Heart right ventricle (tissue), 16 donors: ENCODE measurements at regions not wholly inside any gene's neighbourhood (a gene's known extent, or its start where the extent isn't known, plus 50 kb on each side); places are given as distances from the start of the nearest gene placed in this dataset.

Experiments used
- ATAC-seq, 8 donors: fragments of 200-7000 bp; cut with Tn5 transposase; one replicate each; pipeline ENCODE4 v1.9.1; 2020; ENCODE audit warnings: mild to moderate bottlenecking in 8 of 8, moderate library complexity in 8 of 8, moderate number of reproducible peaks in 1 of 8
- DNase-seq, 2 donors: peaks; one replicate each; pipeline ENCODE4 v3.0.0-alpha.2; 2020
- H3K27ac ChIP-seq, 10 donors: fragments of 200-600 bp; sonication (generic) in 2 of 10; one replicate each; pipeline versions ENCODE4 v1.5.0 to v1.8.0; 2020 to 2022; ENCODE audit warnings: mild to moderate bottlenecking in 3 of 10
- H3K27me3 ChIP-seq, 7 donors: fragments of 200-600 bp; one replicate each; pipeline ENCODE4 v1.8.0; 2021 to 2022; ENCODE audit warnings: mild to moderate bottlenecking in 2 of 7
- H3K36me3 ChIP-seq, 9 donors: fragments of 200-600 bp; sonication (generic) in 1 of 9; one replicate each; pipeline versions ENCODE4 v1.5.0 to v1.8.0; 2020 to 2022; ENCODE audit warnings: mild to moderate bottlenecking in 2 of 9
- H3K4me1 ChIP-seq, 9 donors: fragments of 200-600 bp; sonication (generic) in 1 of 9; one replicate each; pipeline versions ENCODE4 v1.5.0 to v1.8.0; 2020 to 2022; ENCODE audit warnings: mild to moderate bottlenecking in 4 of 9
- H3K4me3 ChIP-seq, 10 donors: fragments of 200-600 bp; sonication (generic) in 2 of 10; one replicate each; pipeline versions ENCODE4 v1.5.0 to v1.8.0; 2020 to 2022; ENCODE audit warnings: mild to moderate bottlenecking in 7 of 10, moderate library complexity in 2 of 10
- H3K9me3 ChIP-seq, 11 donors: fragments of 200-600 bp in 10 of 11; sonication (generic) in 2 of 11; one replicate each; pipeline versions ENCODE4 v1.5.0 to v1.8.0; 2013 to 2022; ENCODE audit warnings: mild to moderate bottlenecking in 2 of 11, control low read depth in 1 of 11, moderate library complexity in 1 of 11
- WGBS, 2 donors: extraction: QIAGEN DNeasy Blood & Tissue Kit; methylation state at CpG; one replicate each; pipeline ENCODE4 v1.1.7; 2013; ENCODE audit warnings: inconsistent platforms in 1 of 2; 5-methylcytosine and 5-hydroxymethylcytosine counted together
- intact Hi-C, 10 donors: fragments of 100-400 bp; cut with DNase I; formaldehyde crosslinking; loops; one replicate each; pipeline versions ENCODE4 v1.11.1 to v1.14.2; 2022
- TF ChIP-seq, protein P1 (sequence below), 9 donors: fragments of 200-600 bp; sonication (generic) in 2 of 9; IDR thresholded peaks; one replicate each; pipeline versions ENCODE4 v1.5.0 to v1.8.0; 2021 to 2022; ENCODE audit warnings: antibody characterized with exemption in 9 of 9, mild to moderate bottlenecking in 5 of 9, moderate library complexity in 1 of 9
- donor health status: Arrhythmogenic right ventricular cardiomyopathy.
- donor health status: ischemic (EF 13 %, LVEDD 7.1; RV severe dilation, severe dysfunction).
- donor health status: healthy with polysubstance abuse.
- donor health status: DM: no; HTN: yes; CAD: no.
- donor health status: DM: no; HTN: no; CAD: no.
- donor health status: ischemic (EF 25% LVEDD 6.9; RV normal size, moderate dysfunction).
- donor health status: ischemic (EF 25% LVEDD 5.7; RV mildly dilated, moderate dysfunction).
- donor health status: healthy.
- donor health status: DM: yes; HTN: yes; CAD: no.
- donor health status: Ischemic cardiomyopathy.
- donor health status: ischemic (EF 35%, LVEDD 5.7; RV mildly dilated, moderate dysfunction).
- donor health status: nonischemic (EF 11% LVEDD 7.7; RV severe dilation, severe dysfunction).
- donor health status: DM: yes; HTN: yes; CAD: no.
- donor health status: PGD.
- donor health status: ischemic (EF 29% LVEDD 5.4; RV normal size, mild dysfunction).
- donor health status: nonischemic (EF 23%, LVEDD 6.1; RV moderate dilation, normal function).

DNA sequence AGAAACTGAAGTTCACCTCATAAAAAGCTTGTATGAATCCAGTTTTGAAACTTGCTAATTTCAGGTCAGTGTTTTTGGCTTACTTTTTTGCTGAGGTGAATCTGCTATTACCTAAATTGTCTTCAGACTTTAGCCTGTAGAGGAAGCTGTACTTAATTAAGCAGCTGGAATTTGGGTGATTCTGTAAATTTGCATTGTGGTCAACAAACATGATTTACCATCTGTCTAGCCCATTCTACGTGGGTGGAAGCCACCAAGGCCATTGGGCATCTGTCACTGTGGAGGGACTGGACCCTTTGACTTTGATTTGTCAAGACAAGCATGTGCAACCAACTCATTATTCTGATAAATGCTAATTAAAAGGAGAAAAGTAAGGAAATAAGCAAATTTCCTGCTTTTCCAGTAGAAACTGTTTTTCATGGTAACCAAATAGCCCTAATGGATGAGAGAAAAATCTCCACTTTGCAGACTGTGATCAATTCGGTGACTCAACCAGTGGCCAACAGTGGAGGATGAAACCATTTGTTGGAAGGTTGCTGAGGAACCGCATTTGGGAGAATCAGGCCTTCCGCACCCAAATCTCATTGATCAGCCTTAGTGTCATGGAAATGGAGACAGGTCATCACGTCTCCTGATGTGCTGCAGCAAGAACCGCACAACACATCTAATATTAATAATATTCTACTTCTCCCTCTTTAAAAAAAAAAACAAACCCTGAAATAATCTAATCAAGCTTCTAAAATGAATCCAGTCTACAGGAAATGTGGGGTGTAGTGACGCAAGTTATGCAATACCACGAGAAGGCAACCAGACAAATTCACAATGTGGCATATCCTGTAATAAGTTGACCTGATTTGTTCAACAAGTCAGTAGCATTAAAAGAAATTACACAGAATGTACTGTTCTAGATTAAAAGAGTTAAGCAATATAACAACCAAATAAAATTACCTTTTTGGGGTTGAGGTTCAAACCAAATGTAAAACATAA lies 54.3 kb downstream of the GARRE1 start:
- Histone ChIP-seq H3K4me3 (no peak overlapping the region), H3K9me3 (no peaks in the 10 kb centered on the region)
- DNase-seq: no peak

DNA sequence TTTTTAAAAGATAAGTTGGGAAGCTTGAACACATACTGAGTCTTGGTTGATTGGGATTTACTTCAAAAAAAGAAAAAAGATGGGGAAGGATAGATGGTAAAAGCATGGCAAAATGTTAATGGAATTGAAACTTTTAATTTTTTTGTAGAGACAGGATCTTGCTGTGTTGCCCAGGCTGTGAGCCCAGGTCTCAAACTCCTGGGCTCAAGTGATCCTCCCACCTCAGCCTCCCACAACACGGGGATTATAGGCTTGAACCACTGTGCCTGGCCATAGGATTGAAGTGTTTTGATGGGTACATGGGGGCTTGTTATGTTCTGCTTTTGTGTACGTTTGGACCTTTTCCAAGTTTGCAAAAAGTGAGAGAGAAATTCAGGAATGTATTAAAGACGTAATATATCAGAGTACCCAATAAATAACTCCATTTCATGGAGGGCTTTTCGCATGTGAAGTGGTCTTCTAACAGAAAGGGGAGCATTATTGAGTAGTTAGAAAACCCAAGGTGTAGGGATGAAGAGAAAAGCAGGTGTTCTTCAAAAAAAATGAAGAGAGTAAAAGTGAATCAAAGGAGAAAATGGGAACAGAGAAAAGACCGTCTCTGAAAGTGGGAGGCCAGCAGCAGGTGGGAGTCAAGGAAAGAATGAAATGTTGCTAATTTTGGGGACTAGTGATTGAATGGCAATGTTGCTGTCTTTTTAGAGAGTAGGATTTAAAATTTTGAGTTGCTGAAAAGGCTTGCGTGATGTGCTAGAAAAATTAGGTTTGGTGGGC lies 55.2 kb downstream of the GARRE1 start:
- TF ChIP-seq, protein P1, sequence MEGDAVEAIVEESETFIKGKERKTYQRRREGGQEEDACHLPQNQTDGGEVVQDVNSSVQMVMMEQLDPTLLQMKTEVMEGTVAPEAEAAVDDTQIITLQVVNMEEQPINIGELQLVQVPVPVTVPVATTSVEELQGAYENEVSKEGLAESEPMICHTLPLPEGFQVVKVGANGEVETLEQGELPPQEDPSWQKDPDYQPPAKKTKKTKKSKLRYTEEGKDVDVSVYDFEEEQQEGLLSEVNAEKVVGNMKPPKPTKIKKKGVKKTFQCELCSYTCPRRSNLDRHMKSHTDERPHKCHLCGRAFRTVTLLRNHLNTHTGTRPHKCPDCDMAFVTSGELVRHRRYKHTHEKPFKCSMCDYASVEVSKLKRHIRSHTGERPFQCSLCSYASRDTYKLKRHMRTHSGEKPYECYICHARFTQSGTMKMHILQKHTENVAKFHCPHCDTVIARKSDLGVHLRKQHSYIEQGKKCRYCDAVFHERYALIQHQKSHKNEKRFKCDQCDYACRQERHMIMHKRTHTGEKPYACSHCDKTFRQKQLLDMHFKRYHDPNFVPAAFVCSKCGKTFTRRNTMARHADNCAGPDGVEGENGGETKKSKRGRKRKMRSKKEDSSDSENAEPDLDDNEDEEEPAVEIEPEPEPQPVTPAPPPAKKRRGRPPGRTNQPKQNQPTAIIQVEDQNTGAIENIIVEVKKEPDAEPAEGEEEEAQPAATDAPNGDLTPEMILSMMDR (IDR thresholded peaks at IDR 0.05): no peak
- H3K27ac ChIP-seq: peak overlapping the region in 5 of 10 donors; percentile 2 to 49 (median 33)
- 95 to 97% methylated on average over 6 of the region's 6 CpGs for WGBS, 2 donors

More for the DNA sequence above, 54.3 kb downstream of the GARRE1 start:
- Histone ChIP-seq H3K27ac (peak overlapping the region in 5 of 10 donors; percentile 2 to 49 (median 33)), H3K27me3 (no peaks in the 10 kb centered on the region), H3K36me3 (peaks cover 0 to 31% (median under 1%) of the 10 kb centered on the region in 9 donors), H3K4me1 (peaks cover 9 to 80% (median 50%) of the 10 kb centered on the region in 9 donors)
- TF ChIP-seq, protein P1 (IDR thresholded peaks at IDR 0.05): no peak
- ATAC-seq: no peak
- intact Hi-C loops: loop anchor here in 2 of 10 donors (5.0 kb wide), 1 partner anchor 36 kb away; no protein-coding TSS in a partner anchor
- WGBS, 2 donors: 87 to 88% methylated on average over 8 of the region's 8 CpGs

DNA sequence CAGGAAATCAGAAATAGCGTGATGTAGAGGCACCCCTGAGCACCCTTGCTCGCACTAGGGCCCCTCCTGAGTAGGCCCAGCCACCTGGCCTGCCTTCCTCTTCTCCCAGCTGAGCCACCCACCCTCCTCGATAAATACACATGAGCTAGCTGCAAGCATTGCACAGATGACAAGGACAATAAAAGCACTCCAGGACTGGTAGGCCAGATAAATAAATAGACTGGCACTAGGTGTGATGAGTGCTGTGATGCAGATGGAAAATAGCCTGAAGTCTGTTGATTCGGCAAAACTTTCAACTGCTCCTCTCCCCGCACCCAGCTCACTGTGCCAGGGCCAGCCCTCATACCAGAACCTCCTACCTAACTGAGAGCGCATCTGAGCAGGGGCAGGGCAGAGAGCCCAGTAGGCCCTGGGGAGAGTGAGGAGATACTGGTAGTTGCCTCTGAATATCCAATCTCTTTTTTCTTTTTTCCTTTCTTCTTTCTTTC lies 54.5 kb upstream of the GPI start:
- H3K27ac ChIP-seq: peak overlapping the region in 2 of 10 donors; percentile 33 to 49
- peaks cover 0 to 21% (median 0%) of the 10 kb centered on the region in 9 donors for H3K36me3 ChIP-seq
- 76 to 86% methylated on average over 6 of the region's 6 CpGs for WGBS, 2 donors
- DNase-seq (no peak), ATAC-seq (peak in 2 of 8 donors; percentile 33 to 53)
- no peaks in the 10 kb centered on the region for H3K9me3 ChIP-seq
- H3K4me3 ChIP-seq: no peak overlapping the region
- H3K4me1 ChIP-seq: peaks cover 12 to 89% (median 49%) of the 10 kb centered on the region in 9 donors
- H3K27me3 ChIP-seq: no peaks in the 10 kb centered on the region
- intact Hi-C loops: loop anchor here in 1 of 10 donors (5.0 kb wide), 1 partner anchor 33 kb away; no protein-coding TSS in a partner anchor
- TF ChIP-seq, protein P1 (IDR thresholded peaks at IDR 0.05): no peak

More for the DNA sequence above, 55.2 kb downstream of the GARRE1 start:
- H3K36me3 ChIP-seq: peaks cover 0 to 27% (median 0%) of the 10 kb centered on the region in 9 donors
- DNase-seq (no peak), ATAC-seq (no peak)
- intact Hi-C loops: loop anchor here in 3 of 10 donors (5.0 kb wide), 2 partner anchors 32 to 37 kb away; no protein-coding TSS in a partner anchor
- no peak overlapping the region for H3K4me3 ChIP-seq
- H3K4me1 ChIP-seq: peaks cover 10 to 89% (median 51%) of the 10 kb centered on the region in 9 donors
- no peaks in the 10 kb centered on the region for H3K9me3 ChIP-seq
- no peaks in the 10 kb centered on the region for H3K27me3 ChIP-seq
